GM12878 (cell line): ENCODE measurements at regions not wholly inside any gene's neighbourhood (a gene's known extent, or its start where the extent isn't known, plus 50 kb on each side); places are given as distances from the start of the nearest gene placed in this dataset.

Experiments used
- ATAC-seq: fragments of 200-7000 bp; cut with Tn5 transposase; 3 replicates; pipeline ENCODE4 v1.9.1; 2020; ENCODE audit warnings: mild to moderate bottlenecking, moderate library complexity
- BruUV-seq: library from RNA; stranded (reverse); fragments of 400-500 nt; replicated peaks from 2 replicates; lab custom pipeline; 2021; lab: Mats Ljungman, UMichigan
- CTCF ChIA-PET: fragments of 300-600 bp; sonication (Branson Sonifier 250); formaldehyde crosslinking; extraction: SDS; loops from one replicate; lab custom pipeline; 2021; ENCODE audit warnings: inconsistent platforms; lab: Yijun Ruan, JAX
- POLR2A ChIA-PET: fragments of 350-600 bp; formaldehyde crosslinking; extraction: SDS; loops from one replicate; lab custom pipeline; 2021; ENCODE audit warnings: inconsistent platforms; lab: Charles Lee
- RAD21 ChIA-PET: fragments of 300-600 bp; sonication (Branson Sonifier 250); formaldehyde crosslinking; loops from one replicate; lab custom pipeline; 2023; ENCODE audit warnings: antibody characterized with exemption; ENCODE audit not compliant: unreplicated experiment; lab: Charles Lee
- SMC1A ChIA-PET: fragments of 300-600 bp; sonication (Branson Sonifier 250); formaldehyde crosslinking; loops from one replicate; lab custom pipeline; 2023; ENCODE audit not compliant: unreplicated experiment, uncharacterized antibody; lab: Charles Lee
- DNase-seq: peaks from one replicate; pipeline ENCODE4 v3.0.0-alpha.2; 2011; ENCODE audit warnings: low read depth, low spot score
- FAIRE-seq: peaks from 3 replicates; lab custom pipeline; 2011; peaks lifted over from hg19 to GRCh38; lab: Jason Lieb, UNC
- H2AFZ ChIP-seq: 2 replicates; pipeline ENCODE4 v1.6.0; 2011; ENCODE audit warnings: low read depth, low read length, control low read depth; ENCODE audit not compliant: control insufficient read depth
- H3K27ac ChIP-seq: 2 replicates; pipeline ENCODE4 v1.5.1; 2011; ENCODE audit warnings: control low read depth; ENCODE audit not compliant: control insufficient read depth, insufficient read depth
- H3K27me3 ChIP-seq, 2 experiments: replicated peaks in 1 of 2; 2 replicates each; pipeline versions ENCODE4 v1.6.0 to v1.6.1; 2011; ENCODE audit warnings: low read length in 1 of 2; ENCODE audit not compliant: control insufficient read depth in 2 of 2, insufficient read depth in 2 of 2
- H3K36me3 ChIP-seq, 2 experiments: 2 replicates each; pipeline ENCODE4 v1.5.1; 2011; ENCODE audit warnings: low read length in 1 of 2; ENCODE audit not compliant: control insufficient read depth in 2 of 2, insufficient read depth in 2 of 2
- H3K4me1 ChIP-seq: 2 replicates; pipeline ENCODE4 v1.6.1; 2011; ENCODE audit warnings: mild to moderate bottlenecking, low read length, moderate library complexity, mixed read lengths; ENCODE audit not compliant: control insufficient read depth, insufficient read depth
- H3K4me2 ChIP-seq: 2 replicates; pipeline ENCODE4 v1.6.0; 2011; ENCODE audit warnings: control low read depth; ENCODE audit not compliant: control insufficient read depth, insufficient read depth
- H3K4me3 ChIP-seq: fragments of 200-600 bp; sonication (generic); 2 replicates; pipeline ENCODE4 v1.5.1; 2016
- H3K79me2 ChIP-seq: 2 replicates; pipeline ENCODE4 v1.6.0; 2011; ENCODE audit warnings: low read length; ENCODE audit not compliant: control insufficient read depth, insufficient read depth
- H3K9ac ChIP-seq: 2 replicates; pipeline ENCODE4 v1.8.0; 2011; ENCODE audit warnings: low read length, control low read depth, mixed read lengths; ENCODE audit not compliant: control insufficient read depth, insufficient read depth
- H3K9me3 ChIP-seq: replicated peaks from 3 replicates; pipeline ENCODE4 v1.5.1; 2011; ENCODE audit warnings: mild to moderate bottlenecking, low read length; ENCODE audit not compliant: control insufficient read depth, insufficient read depth
- H4K20me1 ChIP-seq: 2 replicates; pipeline ENCODE4 v1.6.0; 2011; ENCODE audit not compliant: control insufficient read depth, insufficient read depth
- CHD4 ChIP-seq: fragments of 200-600 bp; sonication (generic); IDR thresholded peaks from 2 replicates; pipeline ENCODE4 v1.6.1; 2016; ENCODE audit warnings: mild to moderate bottlenecking
- E2F8 ChIP-seq: fragments of 450-650 bp; IDR thresholded peaks from 2 replicates; pipeline ENCODE4 v1.6.1; 2018; ENCODE audit warnings: mild to moderate bottlenecking, low read depth, moderate library complexity; ENCODE audit not compliant: partially characterized antibody
- ETV6 ChIP-seq, 2 experiments: fragments of 450-650 bp in 1 of 2; IDR thresholded peaks in 1 of 2; conservative IDR thresholded peaks in 1 of 2; 2 replicates each; pipeline ENCODE4 v1.6.1; 2014; ENCODE audit warnings: antibody characterized with exemption in 1 of 2, borderline replicate concordance in 1 of 2, low read depth in 1 of 2, mild to moderate bottlenecking in 1 of 2, moderate library complexity in 1 of 2
- GATAD2B ChIP-seq: fragments of 450-650 bp; conservative IDR thresholded peaks from 2 replicates; pipeline ENCODE4 v1.6.1; 2017; ENCODE audit warnings: low read depth, mild to moderate bottlenecking, moderate library complexity
- HSF1 ChIP-seq: fragments of 150-350 bp; IDR thresholded peaks from 2 replicates; pipeline ENCODE4 v1.6.1; 2014; ENCODE audit warnings: mild to moderate bottlenecking, low read depth, low read length
- KDM1A ChIP-seq: fragments of 200-600 bp; sonication (generic); IDR thresholded peaks from 2 replicates; pipeline ENCODE4 v1.6.1; 2016; ENCODE audit warnings: borderline replicate concordance
- MYB ChIP-seq: fragments of 150-350 bp; IDR thresholded peaks from 2 replicates; pipeline ENCODE4 v1.6.1; 2014; ENCODE audit warnings: mild to moderate bottlenecking, low read depth, low read length, borderline replicate concordance
- RFX5 ChIP-seq: IDR thresholded peaks from 2 replicates; pipeline ENCODE4 v1.6.1; 2011; ENCODE audit warnings: low read depth, low read length, improper control_type of control experiment
- USF2 ChIP-seq: IDR thresholded peaks from 2 replicates; pipeline ENCODE4 v1.6.1; 2011; ENCODE audit warnings: low read depth, low read length, improper control_type of control experiment, borderline replicate concordance
- ZBTB11 ChIP-seq: fragments of 450-650 bp; formaldehyde crosslinking; IDR thresholded peaks from 2 replicates; pipeline ENCODE4 v1.5.0; 2022; ENCODE audit warnings: mild to moderate bottlenecking, missing genetic modification characterization
- ZNF274 ChIP-seq: IDR thresholded peaks from one replicate; pipeline ENCODE4 v1.8.0; 2011; ENCODE audit not compliant: insufficient read length, insufficient read depth
- ZNF384 ChIP-seq: IDR thresholded peaks from 2 replicates; pipeline ENCODE4 v1.6.1; 2012; ENCODE audit warnings: low read depth, mild to moderate bottlenecking, low read length, improper control_type of control experiment, borderline replicate concordance
- WGBS: methylation state at CpG from one replicate; pipeline ENCODE4 v1.1.6; 2016; ENCODE audit warnings: low lambda C conversion rate; ENCODE audit not compliant: insufficient replicate concordance, insufficient coverage; ENCODE audit errors: missing lambda C conversion rate; 5-methylcytosine and 5-hydroxymethylcytosine counted together
- in situ Hi-C: fragments of 300-500 bp; cut with MboI; formaldehyde crosslinking; loops from 9 replicates; pipeline ENCODE4 v1.14.3; 2018; ENCODE audit warnings: mixed read lengths
- intact Hi-C: fragments of 100-400 bp; cut with micrococcal nuclease; formaldehyde crosslinking; loops from one replicate; pipeline ENCODE4 v1.14.2; 2022; ENCODE audit not compliant: unreplicated experiment
- TF ChIP-seq, protein P1 (sequence below): fragments of 450-650 bp; IDR thresholded peaks from 2 replicates; pipeline ENCODE4 v1.6.1; 2017; ENCODE audit warnings: borderline replicate concordance

- no peaks in the 10 kb centered on the region for H3K9me3 ChIP-seq
- intact Hi-C loops, result no loop called here
- no peaks in the 10 kb centered on the region for H3K4me1 ChIP-seq
- ATAC-seq (no peak), DNase-seq (no peak), FAIRE-seq (no peak)
- H3K27me3 ChIP-seq, result no peaks in the 10 kb centered on the region
- SMC1A ChIA-PET, result no interaction called here
- BruUV-seq, result no TSS peak
- H4K20me1 ChIP-seq, result no peaks in the 10 kb centered on the region
- H2AFZ ChIP-seq, result no peak overlapping the region
- RAD21 ChIA-PET, result no interaction called here
- no peak overlapping the region for H3K4me2 ChIP-seq
- in situ Hi-C loops, result no loop called here
- no peak overlapping the region for H3K9ac ChIP-seq
- no peak overlapping the region for H3K4me3 ChIP-seq
- H3K27ac ChIP-seq, result no peak overlapping the region
- no peaks in the 10 kb centered on the region for H3K36me3 ChIP-seq
- no peaks in the 10 kb centered on the region for H3K79me2 ChIP-seq
- CTCF ChIA-PET, result no interaction called here
- WGBS, result 9% methylated on average over 2 of the region's 2 CpGs
- POLR2A ChIA-PET, result no interaction called here
- TF ChIP-seq USF2 (no peak), MYB (no peak), E2F8 (no peak), CHD4 (no peak), ZNF274 (no peak), HSF1 (no peak), RFX5 (no peak), ZNF384 (no peak), GATAD2B (no peak), ETV6 (conservative IDR thresholded peaks at IDR 0.05 in 1 of 2, IDR thresholded peaks at IDR 0.05 in 1 of 2; ENCODE audit: borderline replicate concordance in 1 of 2, low read depth in 1 of 2) (no peak), ZBTB11 (CRISPR knock-in tag) (no peak), KDM1A (no peak)
- TF ChIP-seq, protein P1, sequence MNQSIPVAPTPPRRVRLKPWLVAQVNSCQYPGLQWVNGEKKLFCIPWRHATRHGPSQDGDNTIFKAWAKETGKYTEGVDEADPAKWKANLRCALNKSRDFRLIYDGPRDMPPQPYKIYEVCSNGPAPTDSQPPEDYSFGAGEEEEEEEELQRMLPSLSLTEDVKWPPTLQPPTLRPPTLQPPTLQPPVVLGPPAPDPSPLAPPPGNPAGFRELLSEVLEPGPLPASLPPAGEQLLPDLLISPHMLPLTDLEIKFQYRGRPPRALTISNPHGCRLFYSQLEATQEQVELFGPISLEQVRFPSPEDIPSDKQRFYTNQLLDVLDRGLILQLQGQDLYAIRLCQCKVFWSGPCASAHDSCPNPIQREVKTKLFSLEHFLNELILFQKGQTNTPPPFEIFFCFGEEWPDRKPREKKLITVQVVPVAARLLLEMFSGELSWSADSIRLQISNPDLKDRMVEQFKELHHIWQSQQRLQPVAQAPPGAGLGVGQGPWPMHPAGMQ, result no peak
These were observed 641.9 kb upstream of the REG3G start for GRCh38 chr2:78383576-78383975.
